GM18867 (cell line): ENCODE measurements at regions not wholly inside any gene's neighbourhood (a gene's known extent, or its start where the extent isn't known, plus 50 kb on each side); places are given as distances from the start of the nearest gene placed in this dataset.
"Not testable (repeated sequence)": the region's sequence is repeated elsewhere in the genome, so short reads cannot be mapped to it uniquely, and the experiment has no call there.

Experiments used
- ATAC-seq: cut with Tn5 transposase; IDR thresholded peaks from one replicate; pipeline ENCODE4 v1.9.1; 2021; ENCODE audit warnings: mild to moderate bottlenecking, moderate library complexity; ENCODE audit not compliant: unreplicated experiment

- ATAC-seq = no peak
Measured at GRCh38 chr2:128413718-128414341, 95.2 kb upstream of the HS6ST1 start.

DNA sequence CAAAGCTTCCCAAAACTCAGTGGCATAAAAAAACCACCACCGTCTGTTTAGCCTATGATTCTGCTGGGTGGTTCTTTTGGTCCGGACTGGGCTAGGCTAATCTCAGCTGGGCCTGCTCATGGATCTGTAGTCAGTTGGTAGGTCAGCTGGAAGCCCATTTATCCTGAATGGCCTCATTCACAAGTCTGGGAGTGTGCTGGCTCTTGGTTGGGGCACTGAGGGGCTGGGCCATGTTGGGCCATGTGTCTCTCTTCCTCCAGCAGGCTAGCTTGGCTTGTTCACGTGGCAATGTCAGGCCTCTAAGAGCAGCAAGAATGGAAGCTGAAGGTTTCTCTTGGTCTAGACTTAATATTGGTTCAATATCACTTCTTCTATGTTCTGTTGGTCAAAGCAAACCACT is 95.7 kb upstream of the HS6ST1 start:
- ATAC-seq = no peak

DNA sequence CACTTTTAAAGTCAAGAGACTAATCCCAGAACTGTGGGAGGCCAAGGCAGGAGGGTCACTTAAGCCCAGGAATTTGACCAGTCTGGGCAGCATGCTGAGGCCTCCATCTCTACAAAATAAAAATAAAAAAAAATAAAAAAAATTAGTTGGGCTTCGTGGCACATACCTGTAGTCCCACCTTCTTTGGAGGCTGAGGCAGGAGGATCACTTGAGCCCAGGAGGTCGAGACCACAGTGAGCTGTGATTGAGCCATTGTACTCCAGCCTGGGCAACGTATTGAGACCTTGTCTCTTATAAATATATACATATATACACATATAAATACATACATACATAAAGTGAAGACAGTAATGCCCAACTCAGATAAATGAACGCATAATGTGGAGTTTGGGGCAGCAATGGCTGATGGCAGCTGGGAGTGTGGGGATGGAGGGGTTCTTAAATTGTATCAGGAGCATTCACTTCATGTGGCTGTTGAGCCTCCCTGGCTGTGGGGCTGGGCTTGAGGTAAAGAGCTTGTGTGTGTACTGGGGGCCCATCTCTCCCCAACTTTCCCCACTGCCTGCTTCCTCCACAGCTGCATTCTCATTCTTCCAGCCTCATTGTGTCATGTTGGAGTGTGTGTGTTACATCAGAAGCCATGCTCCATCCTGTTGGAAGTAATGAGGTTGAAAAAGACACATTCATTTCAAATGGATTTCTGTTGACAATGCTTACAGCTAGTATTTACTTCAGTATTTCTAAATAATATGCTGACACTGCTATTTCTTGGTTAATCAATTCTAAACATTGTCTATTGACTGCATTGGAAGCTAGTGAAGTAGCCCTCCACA is 96.5 kb upstream of the HS6ST1 start:
- no peak for ATAC-seq

DNA sequence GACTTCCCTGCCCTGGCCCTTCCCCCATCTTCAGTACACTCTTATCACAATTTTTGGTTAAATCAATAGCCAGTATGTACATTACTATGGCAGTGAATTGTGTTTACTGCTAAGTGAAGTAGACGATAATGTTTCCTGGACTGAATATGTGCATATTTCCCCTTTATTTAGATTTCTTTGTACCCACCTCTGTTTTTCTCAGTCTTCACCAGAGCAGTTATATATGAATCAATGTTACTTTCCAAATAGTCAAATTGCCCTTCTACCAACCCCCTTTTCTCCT is 97.1 kb upstream of the HS6ST1 start:
- ATAC-seq = no peak

DNA sequence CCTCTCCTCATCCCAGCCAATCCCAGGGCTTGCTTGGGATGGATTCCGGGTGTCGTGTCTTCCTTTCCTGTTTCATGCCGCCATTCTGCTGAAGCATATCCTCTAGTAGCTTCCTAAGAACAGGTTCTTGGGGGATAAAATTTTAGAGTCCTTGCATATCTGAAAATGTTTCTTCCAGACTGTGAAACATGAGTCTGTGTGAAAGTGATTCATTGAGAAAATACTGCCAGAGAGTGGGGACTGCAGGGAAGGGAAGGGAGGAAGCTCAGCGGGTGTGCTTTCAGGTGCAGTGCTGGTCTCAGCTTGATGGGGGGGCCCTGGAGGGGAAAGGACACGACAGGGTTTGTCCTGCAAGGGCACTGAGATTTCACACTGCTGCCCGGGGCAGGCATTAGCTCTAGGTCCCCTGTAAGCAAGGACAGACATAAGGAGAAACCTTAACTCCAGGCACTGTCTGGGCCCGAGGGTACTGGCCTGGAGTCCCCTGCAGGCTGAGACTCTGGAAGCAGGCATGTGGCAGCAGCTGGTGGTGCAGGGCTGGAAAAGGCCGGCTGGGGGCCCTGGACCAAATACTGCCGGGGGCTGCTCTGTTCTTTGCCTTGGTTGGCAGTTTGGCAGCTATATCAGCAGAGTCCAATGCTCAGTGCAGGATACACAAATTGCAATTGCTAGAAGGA is 97.6 kb upstream of the HS6ST1 start:
- ATAC-seq = no peak

GRCh38 chr2:128416806-128417205 is 98.1 kb upstream of the HS6ST1 start:
- ATAC-seq = no peak

GRCh38 chr2:128417264-128417663 is 98.6 kb upstream of the HS6ST1 start:
- ATAC-seq = not testable (repeated sequence)

- no peak for ATAC-seq
Measured at GRCh38 chr2:128420131-128420530, 101.5 kb upstream of the HS6ST1 start.

DNA sequence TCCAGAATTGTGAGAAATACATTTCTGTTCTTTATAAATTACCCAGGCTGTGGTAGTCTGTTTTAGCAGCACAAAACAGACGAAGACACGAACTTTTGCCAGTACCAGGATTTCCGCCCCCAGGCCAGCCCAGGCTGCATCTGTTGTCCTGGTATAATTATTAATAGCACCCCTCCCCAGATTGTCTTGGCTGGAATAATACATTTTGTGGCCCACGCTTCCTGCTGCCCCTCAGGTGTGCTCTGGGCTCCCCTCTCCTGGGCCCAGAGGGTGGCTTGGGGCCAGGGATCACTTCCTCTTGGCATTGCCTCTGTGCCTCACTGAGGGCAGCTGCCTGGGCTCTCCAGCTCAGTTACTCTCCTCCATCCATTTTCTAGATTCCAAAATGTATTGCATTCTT is 102.1 kb upstream of the HS6ST1 start:
- ATAC-seq = no peak

DNA sequence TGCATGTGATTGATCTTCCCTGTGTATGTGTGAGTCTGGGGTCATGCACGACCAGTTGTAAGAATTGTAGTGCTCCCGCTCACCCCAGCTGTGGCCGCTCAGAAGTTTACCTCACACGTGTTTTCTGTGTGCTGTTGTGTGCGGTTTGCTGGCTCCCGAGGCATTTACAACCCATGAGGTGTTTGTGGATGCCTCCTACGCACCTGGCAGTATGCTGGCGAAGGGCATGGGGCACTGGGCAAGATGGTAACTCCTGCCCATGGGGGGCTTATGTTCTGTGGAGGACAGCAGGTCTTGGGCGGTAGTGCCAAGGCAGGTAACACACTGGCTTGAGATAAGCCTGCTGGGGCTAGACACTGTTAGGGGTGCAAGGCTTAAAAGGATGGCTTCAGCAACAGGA is 102.6 kb upstream of the HS6ST1 start:
- ATAC-seq = no peak

DNA sequence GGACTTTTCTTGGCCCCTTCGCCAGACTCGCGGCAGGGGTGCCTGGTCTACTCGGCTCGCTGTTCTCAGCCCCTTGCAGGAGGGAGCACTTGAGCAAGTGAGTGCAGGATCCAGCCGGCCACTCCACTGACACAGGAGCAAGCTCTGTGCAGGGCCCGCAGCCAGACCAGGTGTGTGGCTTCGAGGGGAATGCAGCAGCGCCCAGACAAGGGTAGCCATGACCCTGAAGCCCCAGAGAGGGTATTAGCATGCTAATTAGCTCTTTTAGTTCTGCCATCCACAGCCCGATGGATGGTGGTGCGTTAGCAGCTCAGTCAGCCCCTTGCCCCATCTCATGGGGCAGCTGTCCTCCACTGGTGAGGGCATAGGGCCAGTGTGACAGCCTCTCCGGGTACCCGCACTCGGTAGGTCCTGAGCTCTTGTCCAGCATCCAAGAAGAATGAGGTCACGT is 103.2 kb upstream of the HS6ST1 start:
- ATAC-seq = no peak

- ATAC-seq = no peak
Measured at GRCh38 chr2:128422571-128422970, 103.9 kb upstream of the HS6ST1 start.

GRCh38 chr2:128423788-128424165 is 105.1 kb upstream of the HS6ST1 start:
- no peak for ATAC-seq

DNA sequence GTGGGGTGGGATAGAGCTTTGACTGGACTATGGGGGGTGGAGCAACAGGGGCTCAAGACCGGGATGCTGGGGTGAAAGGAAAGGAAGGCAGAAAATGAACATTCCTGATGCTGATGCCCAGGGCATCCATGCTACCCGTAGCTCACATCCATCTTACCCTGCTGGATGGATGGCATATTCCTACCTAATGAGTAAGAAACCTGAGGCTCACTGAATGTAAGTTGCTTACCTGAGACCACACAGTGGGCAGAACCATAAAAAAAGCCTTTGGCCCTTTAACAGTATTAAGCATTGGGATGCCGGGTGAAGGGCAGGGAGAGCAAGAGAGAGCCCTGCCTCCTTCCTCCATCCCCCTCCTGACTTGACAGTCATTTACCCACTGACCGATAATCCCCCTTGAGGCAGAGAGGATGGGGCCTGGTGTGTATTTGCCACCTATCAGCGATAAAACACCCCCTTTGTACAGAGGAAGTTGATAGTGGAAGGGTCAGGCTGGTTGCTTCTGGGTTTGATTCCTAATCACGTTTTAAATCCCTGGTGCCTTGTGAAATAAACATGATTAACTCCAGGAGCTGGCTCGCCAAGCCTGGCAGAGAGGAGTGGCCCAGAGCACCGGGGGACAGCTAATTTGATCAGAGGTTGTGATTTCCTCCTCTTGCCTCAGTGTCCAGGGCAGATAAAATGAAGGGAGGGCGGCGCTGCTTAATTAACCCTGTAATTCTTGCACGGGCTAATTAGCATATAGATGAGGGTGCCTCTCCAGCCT is 105.9 kb upstream of the HS6ST1 start:
- ATAC-seq = no peak

DNA sequence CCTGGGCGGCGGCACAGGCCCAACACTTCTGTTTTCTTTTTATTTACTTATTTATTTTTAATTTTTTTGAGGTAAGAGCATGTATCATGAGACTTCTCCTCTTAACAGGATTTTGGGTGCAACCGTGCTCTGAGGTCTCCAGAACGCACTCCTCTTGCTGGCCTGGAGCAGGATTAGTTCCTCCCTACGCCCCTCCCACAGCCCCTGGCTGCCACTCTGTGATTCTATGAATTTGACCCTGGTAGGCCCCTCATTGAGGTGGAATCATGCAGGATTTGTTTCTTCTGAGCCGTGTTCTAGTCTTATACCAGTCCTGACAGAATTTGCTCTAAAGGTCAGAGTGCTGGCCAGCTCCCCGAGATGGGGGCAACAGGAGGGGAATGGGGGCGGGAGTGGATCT is 106.5 kb upstream of the HS6ST1 start:
- ATAC-seq = no peak

DNA sequence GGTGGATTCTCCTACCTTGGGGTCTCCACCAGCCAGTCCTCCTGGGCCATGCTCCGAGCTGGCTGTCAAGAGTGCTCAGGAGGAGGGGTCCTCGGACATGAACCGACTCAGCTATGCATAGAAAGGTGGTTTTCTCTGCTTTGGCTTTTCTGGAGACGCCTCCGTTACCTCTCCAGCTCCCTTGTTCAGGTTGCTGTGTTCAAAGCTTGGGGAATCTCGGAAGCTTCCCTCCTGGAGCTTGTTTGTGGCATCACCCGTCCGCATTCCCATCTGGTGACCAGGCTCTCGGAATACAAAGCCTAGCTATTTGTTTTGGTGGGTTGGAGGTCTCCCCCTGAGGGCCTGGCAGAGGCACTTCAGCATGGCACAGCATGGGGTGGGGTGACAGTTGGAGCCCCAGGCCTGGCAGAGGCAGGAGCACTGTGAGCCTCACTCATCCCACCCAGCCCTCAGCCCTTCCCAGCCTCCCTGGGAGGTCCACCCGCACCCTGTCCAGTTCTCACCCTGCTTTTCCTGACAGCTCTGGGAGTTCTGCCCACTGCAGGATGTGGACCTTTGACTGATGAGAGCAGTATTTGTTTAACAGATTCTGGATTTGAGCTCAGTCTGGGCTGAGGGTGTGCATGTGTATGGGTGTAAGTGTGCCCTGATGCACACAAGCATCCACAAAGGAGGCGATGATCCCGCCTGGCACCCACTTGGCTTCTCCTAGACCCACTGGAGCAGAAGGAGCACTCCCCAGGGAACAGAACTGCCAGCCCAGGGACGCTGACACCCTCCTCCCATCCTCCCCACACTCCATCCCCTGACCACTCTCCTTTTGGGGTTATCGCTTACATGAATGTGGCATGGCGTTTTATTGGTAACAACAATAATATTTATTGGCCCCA is 107.3 kb upstream of the HS6ST1 start:
- ATAC-seq = no peak

- no peak for ATAC-seq
Measured at GRCh38 chr2:128427413-128427755, 108.7 kb upstream of the HS6ST1 start.

DNA sequence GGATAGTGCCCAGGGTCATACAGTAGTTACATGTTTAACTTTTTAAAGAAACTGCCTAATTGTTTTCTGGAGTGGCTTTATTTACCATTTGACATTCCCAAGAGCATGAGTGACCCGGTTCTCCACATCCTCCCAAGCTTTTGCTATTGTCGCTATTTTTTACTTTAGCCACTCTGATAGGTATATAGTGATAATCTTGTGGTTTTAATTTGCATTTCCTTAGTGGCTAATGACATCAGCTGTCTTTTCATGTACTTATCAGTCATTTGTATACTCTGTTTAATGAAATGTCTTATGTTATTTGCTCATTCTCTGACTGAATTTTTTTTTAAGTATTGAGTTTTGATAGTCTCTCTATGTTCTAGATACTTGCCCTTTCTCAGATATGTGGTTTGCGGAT is 109.7 kb upstream of the HS6ST1 start:
- ATAC-seq = no peak

DNA sequence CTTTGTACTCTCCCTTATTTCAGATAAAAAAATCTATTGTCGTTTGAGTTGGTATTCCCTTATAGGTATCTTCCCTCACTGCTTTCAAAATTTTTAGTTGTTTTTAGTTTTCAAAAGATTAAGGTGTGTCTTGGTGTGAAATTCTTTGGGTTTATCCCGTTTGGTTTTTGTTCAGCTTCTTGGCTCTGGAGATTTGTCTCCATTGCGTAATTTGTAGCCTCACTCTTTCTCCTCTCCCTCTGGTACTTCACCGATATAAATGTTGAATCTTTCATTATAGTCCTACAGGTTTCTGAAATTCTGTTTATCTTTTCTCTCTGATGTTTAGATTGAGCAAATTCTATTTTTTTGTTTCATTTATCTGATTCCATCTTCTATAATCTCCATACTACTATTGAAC is 113.8 kb upstream of the HS6ST1 start:
- no peak for ATAC-seq

- no peak for ATAC-seq
Measured at GRCh38 chr2:128433911-128434550, 115.4 kb upstream of the HS6ST1 start.
